ENCODE measurements at regions not wholly inside any gene's neighbourhood (a gene's known extent, or its start where the extent isn't known, plus 50 kb on each side); places are given as distances from the start of the nearest gene placed in this dataset.

- FAIRE-seq (no peak), DNase-seq (ENCODE audit: low read depth, low spot score) (no peak), ATAC-seq (no peak)
- no peaks in the 10 kb centered on the region for H3K9me3 ChIP-seq (replicated peaks; ENCODE audit: control insufficient read depth, insufficient read depth, low read length)
- RAD21 ChIA-PET (ENCODE audit: unreplicated experiment): no interaction called here
- intact Hi-C loops (cut with micrococcal nuclease; ENCODE audit: unreplicated experiment) (no loop called here), in situ Hi-C loops (cut with MboI) (no loop called here)
- CTCF ChIA-PET: interaction anchor here (1.9 kb wide), 1 partner anchor 11 kb away, joined by 10 read pairs; no protein-coding TSS in a partner anchor
- WGBS (ENCODE audit: insufficient coverage, insufficient replicate concordance, low lambda C conversion rate, missing lambda C conversion rate): 51% methylated on average over 4 of the region's 4 CpGs
- BruUV-seq (replicated peaks): no TSS peak
- H3K4me1 ChIP-seq (ENCODE audit: control insufficient read depth, insufficient read depth, low read length): 0 out of 2 replicates have a peak, but pooled peaks cover 5% of the 10 kb centered on the region
- H3K79me2 ChIP-seq (ENCODE audit: control insufficient read depth, insufficient read depth, low read length): no peaks in the 10 kb centered on the region
- no peaks in the 10 kb centered on the region; a peak in 1 of 4 replicates for H3K27me3 ChIP-seq (replicated peaks in 1 of 2; ENCODE audit: control insufficient read depth in 2 of 2, insufficient read depth in 2 of 2, low read length in 1 of 2)
- H3K27ac ChIP-seq (ENCODE audit: control insufficient read depth, insufficient read depth): no peak overlapping the region
- no peaks in the 10 kb centered on the region for H3K36me3 ChIP-seq (ENCODE audit: control insufficient read depth in 2 of 2, insufficient read depth in 2 of 2, low read length in 1 of 2)
- H3K4me2 ChIP-seq (ENCODE audit: control insufficient read depth, insufficient read depth): no peak overlapping the region
- SMC1A ChIA-PET (ENCODE audit: uncharacterized antibody, unreplicated experiment): interaction anchor here (1.7 kb wide), 1 partner anchor 11 kb away, joined by 5 read pairs; no protein-coding TSS in a partner anchor
- H4K20me1 ChIP-seq (ENCODE audit: control insufficient read depth, insufficient read depth): no peaks in the 10 kb centered on the region
- POLR2A ChIA-PET: no interaction called here
- no peak overlapping the region for H3K9ac ChIP-seq (ENCODE audit: control insufficient read depth, insufficient read depth, low read length)
- no peak overlapping the region for H3K4me3 ChIP-seq
- no peak overlapping the region for H2AFZ ChIP-seq (ENCODE audit: control insufficient read depth, low read depth, low read length)
- TF ChIP-seq NBN (IDR thresholded peaks at IDR 0.05) (no peak), PAX8 (IDR thresholded peaks at IDR 0.05) (no peak), MTA2 (IDR thresholded peaks at IDR 0.05; ENCODE audit: low read depth) (no peak), ATF7 (IDR thresholded peaks at IDR 0.05; ENCODE audit: low read depth) (no peak), ZBTB11 (CRISPR knock-in tag; IDR thresholded peaks at IDR 0.05) (no peak), RB1 (IDR thresholded peaks at IDR 0.05; ENCODE audit: borderline replicate concordance) (no peak), TCF3 (IDR thresholded peaks at IDR 0.05; ENCODE audit: borderline replicate concordance, insufficient read depth, low read depth, low read length) (no peak), MYC (IDR thresholded peaks at IDR 0.05; ENCODE audit: insufficient read depth, insufficient read length, insufficient replicate concordance, low read length, severe bottlenecking) (no peak), ZNF687 (IDR thresholded peaks at IDR 0.05) (no peak), BRCA1 (IDR thresholded peaks at IDR 0.05; ENCODE audit: low read depth, low read length) (no peak), EGR1 (IDR thresholded peaks at IDR 0.05; ENCODE audit: borderline replicate concordance in 1 of 2, low read depth in 2 of 2, low read length in 2 of 2) (no peak), CUX1 (IDR thresholded peaks at IDR 0.05; ENCODE audit: insufficient replicate concordance, low read depth, low read length) (no peak)
These were observed 115.8 kb upstream of the TOPAZ1 start for GRCh38 chr3:44125882-44126281.
